ENCODE measurements at regions not wholly inside any gene's neighbourhood (a gene's known extent, or its start where the extent isn't known, plus 50 kb on each side); places are given as distances from the start of the nearest gene placed in this dataset.

- Histone ChIP-seq H3K9ac (ENCODE audit: low read length) (no peak overlapping the region), H3K4me1 (ENCODE audit: control insufficient read depth in 1 of 2, insufficient read depth in 2 of 2, low read length in 2 of 2) (no peaks in the 10 kb centered on the region), H3K79me2 (ENCODE audit: insufficient read depth, low read length) (no peaks in the 10 kb centered on the region), H3K4me3 (replicated peaks in 1 of 2; ENCODE audit: low read depth in 1 of 2, low read length in 2 of 2) (no peak overlapping the region), H3K36me3 (ENCODE audit: control insufficient read depth in 1 of 2, insufficient read depth in 2 of 2, low read length in 2 of 2) (no peaks in the 10 kb centered on the region), H3K4me2 (ENCODE audit: low read length) (no peak overlapping the region), H4K20me1 (ENCODE audit: insufficient read depth) (no peaks in the 10 kb centered on the region), H2AFZ (ENCODE audit: low read depth, low read length, poor library complexity, severe bottlenecking) (no peak overlapping the region), H3K27me3 (ENCODE audit: insufficient read depth, low read length) (no peaks in the 10 kb centered on the region), H3K9me2 (ENCODE audit: insufficient read depth) (no peaks in the 10 kb centered on the region), H3K9me3 (ENCODE audit: control insufficient read depth in 1 of 2, insufficient read depth in 1 of 2, low read depth in 1 of 2, low read length in 2 of 2) (peaks cover 0 to 3% of the 10 kb centered on the region in 2 experiments; a peak in 2 of 4 replicates), H3K27ac (ENCODE audit: low read depth, low read length) (no peak overlapping the region)
- ChIA-PET CTCF (no interaction called here), POLR2A (no interaction called here), RAD21 (ENCODE audit: low non-redundant PET in 1 of 2, low total read pairs in 2 of 2, uncharacterized antibody in 2 of 2, unreplicated experiment in 2 of 2) (no interaction called here)
- no peak for DNase-seq (ENCODE audit: low read depth, low spot score)
- intact Hi-C loops (cut with micrococcal nuclease), result no loop called here
- TF ChIP-seq TCF7L2 (IDR thresholded peaks at IDR 0.05; ENCODE audit: borderline replicate concordance, extremely low read depth, insufficient read depth, insufficient read length), result no peak
- TF ChIP-seq EZH2phosphoT487 (IDR thresholded peaks at IDR 0.05; ENCODE audit: borderline replicate concordance), result no peak
- TF ChIP-seq, protein P1, sequence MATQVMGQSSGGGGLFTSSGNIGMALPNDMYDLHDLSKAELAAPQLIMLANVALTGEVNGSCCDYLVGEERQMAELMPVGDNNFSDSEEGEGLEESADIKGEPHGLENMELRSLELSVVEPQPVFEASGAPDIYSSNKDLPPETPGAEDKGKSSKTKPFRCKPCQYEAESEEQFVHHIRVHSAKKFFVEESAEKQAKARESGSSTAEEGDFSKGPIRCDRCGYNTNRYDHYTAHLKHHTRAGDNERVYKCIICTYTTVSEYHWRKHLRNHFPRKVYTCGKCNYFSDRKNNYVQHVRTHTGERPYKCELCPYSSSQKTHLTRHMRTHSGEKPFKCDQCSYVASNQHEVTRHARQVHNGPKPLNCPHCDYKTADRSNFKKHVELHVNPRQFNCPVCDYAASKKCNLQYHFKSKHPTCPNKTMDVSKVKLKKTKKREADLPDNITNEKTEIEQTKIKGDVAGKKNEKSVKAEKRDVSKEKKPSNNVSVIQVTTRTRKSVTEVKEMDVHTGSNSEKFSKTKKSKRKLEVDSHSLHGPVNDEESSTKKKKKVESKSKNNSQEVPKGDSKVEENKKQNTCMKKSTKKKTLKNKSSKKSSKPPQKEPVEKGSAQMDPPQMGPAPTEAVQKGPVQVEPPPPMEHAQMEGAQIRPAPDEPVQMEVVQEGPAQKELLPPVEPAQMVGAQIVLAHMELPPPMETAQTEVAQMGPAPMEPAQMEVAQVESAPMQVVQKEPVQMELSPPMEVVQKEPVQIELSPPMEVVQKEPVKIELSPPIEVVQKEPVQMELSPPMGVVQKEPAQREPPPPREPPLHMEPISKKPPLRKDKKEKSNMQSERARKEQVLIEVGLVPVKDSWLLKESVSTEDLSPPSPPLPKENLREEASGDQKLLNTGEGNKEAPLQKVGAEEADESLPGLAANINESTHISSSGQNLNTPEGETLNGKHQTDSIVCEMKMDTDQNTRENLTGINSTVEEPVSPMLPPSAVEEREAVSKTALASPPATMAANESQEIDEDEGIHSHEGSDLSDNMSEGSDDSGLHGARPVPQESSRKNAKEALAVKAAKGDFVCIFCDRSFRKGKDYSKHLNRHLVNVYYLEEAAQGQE (IDR thresholded peaks at IDR 0.05; ENCODE audit: low read depth), result no peak
- no peak for TF ChIP-seq EZH2 (IDR thresholded peaks at IDR 0.05)
- TF ChIP-seq POLR2AphosphoS5 (IDR thresholded peaks at IDR 0.05; ENCODE audit: low read depth, low read length), result no peak
- TF ChIP-seq, protein P2, sequence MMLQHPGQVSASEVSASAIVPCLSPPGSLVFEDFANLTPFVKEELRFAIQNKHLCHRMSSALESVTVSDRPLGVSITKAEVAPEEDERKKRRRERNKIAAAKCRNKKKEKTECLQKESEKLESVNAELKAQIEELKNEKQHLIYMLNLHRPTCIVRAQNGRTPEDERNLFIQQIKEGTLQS (IDR thresholded peaks at IDR 0.05), result no peak
- no peak for TF ChIP-seq SP1 (IDR thresholded peaks at IDR 0.05; ENCODE audit: low read depth)
- TF ChIP-seq EGR1 (IDR thresholded peaks at IDR 0.05; ENCODE audit: low read depth), result no peak
- TF ChIP-seq, protein P3, sequence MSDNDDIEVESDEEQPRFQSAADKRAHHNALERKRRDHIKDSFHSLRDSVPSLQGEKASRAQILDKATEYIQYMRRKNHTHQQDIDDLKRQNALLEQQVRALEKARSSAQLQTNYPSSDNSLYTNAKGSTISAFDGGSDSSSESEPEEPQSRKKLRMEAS (IDR thresholded peaks at IDR 0.05), result no peak
- TF ChIP-seq CBX3 (IDR thresholded peaks at IDR 0.05; ENCODE audit: low read depth), result no peak
- TF ChIP-seq CEBPB (IDR thresholded peaks at IDR 0.05; ENCODE audit: low read depth), result no peak
- TF ChIP-seq ZNF274 (IDR thresholded peaks at IDR 0.05; ENCODE audit: low read depth, low read length), result no peak
- no peak for TF ChIP-seq RAD21 (IDR thresholded peaks at IDR 0.05; ENCODE audit: low read depth)
- no peak for TF ChIP-seq JUND (IDR thresholded peaks at IDR 0.05)
- no peak for TF ChIP-seq SRF (IDR thresholded peaks at IDR 0.05; ENCODE audit: low read depth)
- TF ChIP-seq SIN3A (IDR thresholded peaks at IDR 0.05; ENCODE audit: low read depth), result no peak
- no peak for TF ChIP-seq ZFX (IDR thresholded peaks at IDR 0.05)
- no peak for TF ChIP-seq ELF1 (IDR thresholded peaks at IDR 0.05; ENCODE audit: borderline replicate concordance, low read depth)
- no peak for TF ChIP-seq FOSL1 (IDR thresholded peaks at IDR 0.05; ENCODE audit: low read depth)
- no peak for TF ChIP-seq POLR2A (IDR thresholded peaks at IDR 0.05; ENCODE audit: borderline replicate concordance, extremely low read depth, insufficient read depth, insufficient read length)
- ATAC-seq, result no peak
- BruUV-seq (replicated peaks), result no TSS peak
Measured at GRCh38 chr6:94462231-94462630, 1042.9 kb upstream of the EPHA7 start.

Measured in HCT116 (cell line).